Colonic mucosa (tissue), 4 donors: ENCODE measurements at regions not wholly inside any gene's neighbourhood (a gene's known extent, or its start where the extent isn't known, plus 50 kb on each side); places are given as distances from the start of the nearest gene placed in this dataset.

Source experiments
- DNase-seq: peaks from one replicate; pipeline ENCODE4 v3.0.0-alpha.2; 2020
- H3K27ac ChIP-seq: fragments of 200-600 bp; one replicate; pipeline ENCODE4 v1.8.0; 2021
- H3K27me3 ChIP-seq: fragments of 200-600 bp; one replicate; pipeline ENCODE4 v1.8.0; 2021
- H3K36me3 ChIP-seq: fragments of 200-600 bp; one replicate; pipeline ENCODE4 v1.8.0; 2021
- H3K4me1 ChIP-seq: fragments of 200-600 bp; one replicate; pipeline ENCODE4 v1.8.0; 2021; ENCODE audit warnings: mild to moderate bottlenecking
- H3K4me3 ChIP-seq: fragments of 200-600 bp; one replicate; pipeline ENCODE4 v1.8.0; 2021
- H3K9ac ChIP-seq, 2 donors: one replicate each; pipeline ENCODE4 v1.7.0; 2013; ENCODE audit warnings: control low read depth in 2 of 2, low read depth in 2 of 2, low read length in 2 of 2
- H3K9me3 ChIP-seq: fragments of 200-600 bp; one replicate; pipeline ENCODE4 v1.8.0; 2021
- CTCF ChIP-seq: fragments of 200-600 bp; IDR thresholded peaks from one replicate; pipeline ENCODE4 v1.8.0; 2022; ENCODE audit warnings: antibody characterized with exemption, mild to moderate bottlenecking
- intact Hi-C: fragments of 100-400 bp; cut with DNase I; formaldehyde crosslinking; loops from one replicate; pipeline ENCODE4 v1.14.1; 2022
- donor health status: healthy.
- donor health status: DM: no; HTN: no; CAD: no.
- donor health status: DM: no; HTN: no; CAD: no.

GRCh38 chr9:13552606-13553215, 273.2 kb upstream of the MPDZ start:
- Histone ChIP-seq H3K4me3 (no peak overlapping the region), H3K36me3 (no peaks in the 10 kb centered on the region), H3K27me3 (no peaks in the 10 kb centered on the region), H3K9ac (no peak overlapping the region), H3K4me1 (no peaks in the 10 kb centered on the region), H3K27ac (no peak overlapping the region), H3K9me3 (no peaks in the 10 kb centered on the region)
- intact Hi-C loops: no loop called here
- TF ChIP-seq CTCF: no peak
- DNase-seq: no peak

- Histone ChIP-seq H3K4me3 (no peak overlapping the region), H3K9me3 (no peaks in the 10 kb centered on the region), H3K27ac (no peak overlapping the region), H3K9ac (no peak overlapping the region), H3K36me3 (no peaks in the 10 kb centered on the region), H3K27me3 (no peaks in the 10 kb centered on the region), H3K4me1 (no peaks in the 10 kb centered on the region)
- intact Hi-C loops: no loop called here
- no peak for TF ChIP-seq CTCF
- no peak for DNase-seq
These were observed 271.0 kb upstream of the MPDZ start for GRCh38 chr9:13550519-13550918.

GRCh38 chr9:13548535-13548934, 269.0 kb upstream of the MPDZ start:
- H3K4me3 ChIP-seq: no peak overlapping the region
- no peaks in the 10 kb centered on the region for H3K9me3 ChIP-seq
- no peak overlapping the region for H3K27ac ChIP-seq
- no peaks in the 10 kb centered on the region for H3K27me3 ChIP-seq
- H3K9ac ChIP-seq: no peak overlapping the region
- no peaks in the 10 kb centered on the region for H3K36me3 ChIP-seq
- no peak for TF ChIP-seq CTCF
- DNase-seq: no peak
- intact Hi-C loops: no loop called here
- no peaks in the 10 kb centered on the region for H3K4me1 ChIP-seq

GRCh38 chr9:13535141-13535540, 255.6 kb upstream of the MPDZ start:
- DNase-seq: no peak
- Histone ChIP-seq H3K4me3 (no peak overlapping the region), H3K9ac (no peak overlapping the region), H3K4me1 (no peaks in the 10 kb centered on the region), H3K36me3 (no peaks in the 10 kb centered on the region), H3K27me3 (no peaks in the 10 kb centered on the region), H3K9me3 (no peaks in the 10 kb centered on the region), H3K27ac (no peak overlapping the region)
- TF ChIP-seq CTCF: no peak
- intact Hi-C loops: no loop called here

- Histone ChIP-seq H3K36me3 (no peaks in the 10 kb centered on the region), H3K27me3 (no peaks in the 10 kb centered on the region), H3K9ac (no peak overlapping the region), H3K4me3 (no peak overlapping the region), H3K9me3 (no peaks in the 10 kb centered on the region), H3K27ac (no peak overlapping the region), H3K4me1 (no peaks in the 10 kb centered on the region)
- no peak for DNase-seq
- TF ChIP-seq CTCF: no peak
- intact Hi-C loops: no loop called here
These were observed 254.5 kb upstream of the MPDZ start for GRCh38 chr9:13534006-13534405.
